Stimulated activated CD8-positive, alpha-beta memory T cell treated with anti-CD3 and anti-CD28 coated beads, Interleukin-2, amount 100 ng/mL, for 1 hour (primary cell): ENCODE measurements at regions not wholly inside any gene's neighbourhood (a gene's known extent, or its start where the extent isn't known, plus 50 kb on each side); places are given as distances from the start of the nearest gene placed in this dataset.
"Not testable (repeated sequence)": the region's sequence is repeated elsewhere in the genome, so short reads cannot be mapped to it uniquely, and the experiment has no call there.

Experiments
- DNase-seq, 2 donors: peaks; one replicate each; pipeline ENCODE4 v3.0.0-alpha.2; 2020; ENCODE audit warnings: low read depth in 2 of 2

- DNase-seq: no peak
Observed at GRCh38 chr14:87312169-87312893, 680.7 kb downstream of the GALC start.

GRCh38 chr14:87309557-87309956, 683.4 kb downstream of the GALC start:
- no peak for DNase-seq

- DNase-seq: no peak
Observed at GRCh38 chr14:87306409-87307168, 686.4 kb downstream of the GALC start.

- no peak for DNase-seq
Observed at GRCh38 chr14:87305345-87305744, 687.6 kb downstream of the GALC start.

GRCh38 chr14:87304404-87304803, 688.6 kb downstream of the GALC start:
- DNase-seq: no peak

- DNase-seq: no peak
Observed at GRCh38 chr14:87286826-87287225, 706.2 kb downstream of the GALC start.

- DNase-seq: no peak
Observed at GRCh38 chr14:87286191-87286590, 706.8 kb downstream of the GALC start.

- DNase-seq: no peak
Observed at GRCh38 chr14:87285506-87285905, 707.5 kb downstream of the GALC start.

GRCh38 chr14:87283547-87283946, 709.4 kb downstream of the GALC start:
- DNase-seq: no peak

GRCh38 chr14:87282266-87282665, 710.7 kb downstream of the GALC start:
- DNase-seq: no peak

GRCh38 chr14:87278415-87278814, 714.6 kb downstream of the GALC start:
- DNase-seq: no peak

GRCh38 chr14:87271331-87271730, 721.7 kb downstream of the GALC start:
- no peak for DNase-seq

GRCh38 chr14:87268997-87269396, 724.0 kb downstream of the GALC start:
- no peak for DNase-seq

- DNase-seq: no peak
Observed at GRCh38 chr14:87264796-87265195, 728.2 kb downstream of the GALC start.

GRCh38 chr14:87264272-87264785, 728.7 kb downstream of the GALC start:
- no peak for DNase-seq

- no peak for DNase-seq
Observed at GRCh38 chr14:87261621-87262020, 731.4 kb downstream of the GALC start.

GRCh38 chr14:87260460-87260859, 732.5 kb downstream of the GALC start:
- no peak for DNase-seq

GRCh38 chr14:87257421-87257820, 735.6 kb downstream of the GALC start:
- no peak for DNase-seq

- no peak for DNase-seq
Observed at GRCh38 chr14:87255058-87255457, 737.9 kb downstream of the GALC start.

- DNase-seq: no peak
Observed at GRCh38 chr14:87254331-87254874, 738.6 kb downstream of the GALC start.

- not testable (repeated sequence) for DNase-seq
Observed at GRCh38 chr14:87253791-87254190, 739.2 kb downstream of the GALC start.

- DNase-seq: no peak
Observed at GRCh38 chr14:87252103-87252502, 740.9 kb downstream of the GALC start.

GRCh38 chr14:87251011-87251410, 742.0 kb downstream of the GALC start:
- DNase-seq: no peak
